GM12891 (cell line): ENCODE measurements at regions not wholly inside any gene's neighbourhood (a gene's known extent, or its start where the extent isn't known, plus 50 kb on each side); places are given as distances from the start of the nearest gene placed in this dataset.
"Not testable (repeated sequence)": the region's sequence is repeated elsewhere in the genome, so short reads cannot be mapped to it uniquely, and the experiment has no call there.

Experiments used
- DNase-seq: peaks from one replicate; pipeline ENCODE4 v3.0.0; 2011; ENCODE audit warnings: low spot score; ENCODE audit not compliant: insufficient read length
- FAIRE-seq: peaks from 2 replicates; lab custom pipeline; 2011; peaks lifted over from hg19 to GRCh38; lab: Jason Lieb, UNC
- PAX5 ChIP-seq: IDR thresholded peaks from 2 replicates; pipeline ENCODE4 v1.6.1; 2011; ENCODE audit warnings: low read length, moderate library complexity, mild to moderate bottlenecking; ENCODE audit not compliant: insufficient read depth, severe bottlenecking
- POLR2A ChIP-seq: IDR thresholded peaks from 2 replicates; pipeline ENCODE4 v1.6.1; 2011; ENCODE audit warnings: low read depth, low read length, control low read depth
- POLR2AphosphoS5 ChIP-seq: IDR thresholded peaks from 2 replicates; pipeline ENCODE4 v1.6.1; 2011; ENCODE audit warnings: low read depth, low read length, control low read depth
- POU2F2 ChIP-seq: IDR thresholded peaks from 2 replicates; pipeline ENCODE4 v1.6.1; 2011; ENCODE audit warnings: low read depth, mild to moderate bottlenecking, control low read depth, low read length, moderate library complexity
- SPI1 ChIP-seq: IDR thresholded peaks from 2 replicates; pipeline ENCODE4 v1.6.1; 2011; ENCODE audit warnings: low read depth, low read length, control low read depth
- TAF1 ChIP-seq: IDR thresholded peaks from 2 replicates; pipeline ENCODE4 v1.6.1; 2011; ENCODE audit warnings: low read depth, low read length, control low read depth

- DNase-seq (no peak), FAIRE-seq (no peak)
- TF ChIP-seq POLR2AphosphoS5 (no peak), PAX5 (no peak), TAF1 (no peak), POLR2A (no peak), POU2F2 (no peak)
These were observed 233.4 kb upstream of the FAM47A start for GRCh38 chrX:34365471-34365870.

GRCh38 chrX:34350561-34351335 lies 218.6 kb upstream of the FAM47A start:
- no peak for FAIRE-seq
- no peak for DNase-seq

GRCh38 chrX:34343001-34343400 lies 210.9 kb upstream of the FAM47A start:
- FAIRE-seq (no peak), DNase-seq (no peak)
- no peak for TF ChIP-seq SPI1
- no peak for TF ChIP-seq POU2F2
- TF ChIP-seq POLR2AphosphoS5 = no peak
- no peak for TF ChIP-seq PAX5
- TF ChIP-seq POLR2A = no peak
- TF ChIP-seq TAF1 = no peak

More at GRCh38 chrX:34350561-34351335, 218.6 kb upstream of the FAM47A start:
- TF ChIP-seq POLR2AphosphoS5 = no peak
- no peak for TF ChIP-seq POU2F2
- TF ChIP-seq SPI1 = no peak
- TF ChIP-seq PAX5 = no peak
- TF ChIP-seq TAF1 = no peak
- no peak for TF ChIP-seq POLR2A

GRCh38 chrX:34341814-34342213 lies 209.7 kb upstream of the FAM47A start:
- DNase-seq = no peak
- no peak for TF ChIP-seq POLR2A
- no peak for TF ChIP-seq SPI1
- TF ChIP-seq PAX5 = no peak
- no peak for TF ChIP-seq TAF1
- TF ChIP-seq POU2F2 = no peak
- no peak for TF ChIP-seq POLR2AphosphoS5
- no peak for FAIRE-seq

- no peak for TF ChIP-seq SPI1
- TF ChIP-seq POU2F2 = no peak
- no peak for TF ChIP-seq POLR2AphosphoS5
- no peak for TF ChIP-seq PAX5
- no peak for TF ChIP-seq TAF1
- TF ChIP-seq POLR2A = no peak
- no peak for FAIRE-seq
- DNase-seq = no peak
These were observed 209.1 kb upstream of the FAM47A start for GRCh38 chrX:34341258-34341657.

DNA sequence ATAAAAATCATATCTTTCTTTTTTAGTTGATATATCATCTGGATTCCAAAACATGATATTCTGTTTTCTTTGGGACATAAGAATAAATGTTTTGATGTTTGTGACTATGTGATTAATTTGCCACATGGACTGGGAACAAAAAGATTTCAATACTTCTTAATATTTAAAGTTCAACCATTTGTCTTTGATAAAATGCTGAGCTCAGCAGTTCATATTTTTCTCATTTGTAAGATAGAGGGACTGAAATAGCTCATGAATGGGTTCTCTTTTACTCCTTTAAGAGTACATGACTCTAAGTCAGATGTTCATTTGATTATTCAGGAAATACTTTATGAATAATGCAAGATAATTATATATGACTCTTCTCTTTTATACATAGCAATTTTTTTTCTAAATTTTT lies 205.9 kb upstream of the FAM47A start:
- FAIRE-seq = no peak
- no peak for DNase-seq
- TF ChIP-seq POLR2A (no peak), POU2F2 (no peak), POLR2AphosphoS5 (no peak), PAX5 (no peak), TAF1 (no peak), SPI1 (no peak)

- not testable (repeated sequence) for DNase-seq, FAIRE-seq
These were observed 203.3 kb upstream of the FAM47A start for GRCh38 chrX:34335376-34335775.

DNA sequence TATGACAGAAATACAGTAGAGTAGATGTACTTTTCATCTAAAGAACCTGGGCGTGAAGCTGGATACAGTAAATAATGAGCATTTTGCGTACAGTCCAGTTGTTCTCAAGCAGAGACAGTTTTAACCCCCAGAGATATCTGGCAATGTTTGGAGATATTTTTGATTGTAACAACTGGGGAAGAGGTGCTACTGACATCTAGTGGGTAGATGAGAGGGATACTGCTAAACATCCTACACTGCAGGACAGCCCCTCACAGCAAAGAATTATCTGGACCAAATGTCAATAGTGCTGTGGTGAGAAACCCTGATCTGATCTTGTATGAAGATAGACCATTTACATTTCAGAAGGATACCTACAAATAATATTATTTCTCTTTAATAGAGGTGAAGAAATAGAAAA lies 200.2 kb upstream of the FAM47A start:
- TF ChIP-seq SPI1 (no peak), POLR2AphosphoS5 (no peak), POU2F2 (no peak), POLR2A (no peak), TAF1 (no peak)
- FAIRE-seq (no peak), DNase-seq (no peak)

DNA sequence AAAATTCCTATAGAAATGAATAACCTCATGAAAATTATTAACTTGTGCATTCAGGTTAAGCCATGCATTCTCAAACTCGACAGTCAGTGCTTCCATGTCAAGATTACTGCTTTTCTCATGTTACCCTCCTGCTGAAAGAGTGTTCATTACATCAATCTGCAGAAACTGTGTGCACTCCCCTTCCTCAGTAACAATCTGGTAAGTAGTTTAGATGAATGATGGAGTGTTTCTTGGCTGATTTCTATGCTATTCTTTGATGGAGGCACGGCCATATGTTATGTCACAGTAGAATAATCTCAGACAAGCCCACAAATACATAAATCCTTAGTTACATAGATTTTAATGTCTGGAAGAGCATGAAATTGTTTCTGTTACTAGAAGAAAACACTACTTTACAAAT lies 193.3 kb upstream of the FAM47A start:
- FAIRE-seq (no peak), DNase-seq (no peak)
- TF ChIP-seq TAF1 (no peak), POLR2AphosphoS5 (no peak), SPI1 (no peak), PAX5 (no peak), POLR2A (no peak), POU2F2 (no peak)

DNA sequence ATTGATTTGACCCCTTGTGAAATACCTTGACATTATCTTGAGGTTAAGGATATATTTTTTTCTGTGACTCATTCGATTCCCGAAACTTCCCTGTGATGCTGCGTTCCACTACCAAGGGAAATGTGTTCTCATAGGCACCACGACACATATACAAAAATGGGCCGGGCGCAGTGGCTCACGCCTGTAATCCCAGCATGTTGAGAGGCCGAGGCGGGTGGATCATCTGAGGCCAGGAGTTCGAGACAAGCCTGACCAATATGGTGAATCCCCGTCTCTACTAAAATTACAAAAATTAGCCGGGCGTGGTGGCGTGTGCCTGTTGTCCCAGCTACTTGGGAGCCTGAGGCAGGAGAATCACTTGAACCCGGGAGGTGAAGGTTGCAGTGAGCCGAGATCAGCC lies 188.3 kb upstream of the FAM47A start:
- DNase-seq, FAIRE-seq: not testable (repeated sequence)

- DNase-seq (no peak), FAIRE-seq (peak; percentile 89)
- no peak for TF ChIP-seq POLR2AphosphoS5
- no peak for TF ChIP-seq POU2F2
- no peak for TF ChIP-seq POLR2A
- TF ChIP-seq PAX5 = no peak
- no peak for TF ChIP-seq SPI1
- no peak for TF ChIP-seq TAF1
These were observed 168.8 kb upstream of the FAM47A start for GRCh38 chrX:34300871-34301270.
